HG03060 (cell line): ENCODE measurements at regions not wholly inside any gene's neighbourhood (a gene's known extent, or its start where the extent isn't known, plus 50 kb on each side); places are given as distances from the start of the nearest gene placed in this dataset.

Source experiments
- ATAC-seq: cut with Tn5 transposase; IDR thresholded peaks from one replicate; pipeline ENCODE4 v1.9.1; 2021; ENCODE audit warnings: low read depth, moderate number of reproducible peaks; ENCODE audit not compliant: unreplicated experiment

- ATAC-seq, result no peak
These were observed 194.1 kb downstream of the KLF12 start for GRCh38 chr13:73940098-73940497.

- no peak for ATAC-seq
These were observed 194.6 kb downstream of the KLF12 start for GRCh38 chr13:73939603-73940002.

- no peak for ATAC-seq
These were observed 195.2 kb downstream of the KLF12 start for GRCh38 chr13:73939071-73939380.

GRCh38 chr13:73938372-73939070, 195.7 kb downstream of the KLF12 start:
- no peak for ATAC-seq

GRCh38 chr13:73937441-73937840, 196.8 kb downstream of the KLF12 start:
- ATAC-seq, result no peak

- no peak for ATAC-seq
These were observed 198.2 kb downstream of the KLF12 start for GRCh38 chr13:73935991-73936390.

GRCh38 chr13:73934771-73935170, 199.4 kb downstream of the KLF12 start:
- no peak for ATAC-seq

GRCh38 chr13:73934215-73934641, 200.0 kb downstream of the KLF12 start:
- ATAC-seq, result no peak

GRCh38 chr13:73933795-73934194, 200.4 kb downstream of the KLF12 start:
- ATAC-seq, result no peak

GRCh38 chr13:73932091-73932490, 202.1 kb downstream of the KLF12 start:
- ATAC-seq, result no peak

- ATAC-seq, result no peak
These were observed 204.8 kb downstream of the KLF12 start for GRCh38 chr13:73929287-73929932.

GRCh38 chr13:73924607-73925006, 209.6 kb downstream of the KLF12 start:
- peak; percentile 74 for ATAC-seq

GRCh38 chr13:73922493-73923393, 211.5 kb downstream of the KLF12 start:
- ATAC-seq, result no peak

- ATAC-seq, result no peak
These were observed 215.5 kb downstream of the KLF12 start for GRCh38 chr13:73918691-73919090.

GRCh38 chr13:73913751-73914518, 220.3 kb downstream of the KLF12 start:
- peak; percentile 65 for ATAC-seq

GRCh38 chr13:73913079-73913740, 221.0 kb downstream of the KLF12 start:
- peak; percentile 56 for ATAC-seq

- no peak for ATAC-seq
These were observed 222.8 kb downstream of the KLF12 start for GRCh38 chr13:73911361-73911760.

GRCh38 chr13:73910733-73911132, 223.5 kb downstream of the KLF12 start:
- ATAC-seq, result no peak

- no peak for ATAC-seq
These were observed 225.4 kb downstream of the KLF12 start for GRCh38 chr13:73908809-73909208.

- ATAC-seq, result no peak
These were observed 229.6 kb downstream of the KLF12 start for GRCh38 chr13:73904625-73905024.
